MCF 10A (cell line): ENCODE measurements at regions not wholly inside any gene's neighbourhood (a gene's known extent, or its start where the extent isn't known, plus 50 kb on each side); places are given as distances from the start of the nearest gene placed in this dataset.

ENCODE experiments used
- BruUV-seq: library from RNA; stranded (reverse); fragments of 400-500 nt; replicated peaks from 2 replicates; lab custom pipeline; 2021; lab: Mats Ljungman, UMichigan
- CTCF ChIA-PET: fragments of 300-600 bp; sonication (Branson Sonifier 250); formaldehyde crosslinking; extraction: SDS; loops from one replicate; lab custom pipeline; 2021; ENCODE audit warnings: antibody characterized with exemption, inconsistent platforms; lab: Yijun Ruan, JAX
- POLR2A ChIA-PET: fragments of 300-600, 350-650 bp; sonication (Branson Sonifier 250); formaldehyde crosslinking; extraction: SDS; loops from one replicate; lab custom pipeline; 2020; ENCODE audit warnings: antibody characterized with exemption, inconsistent platforms; lab: Yijun Ruan, JAX
- DNase-seq: peaks from one replicate; pipeline ENCODE4 v3.0.0-alpha.2; 2018; ENCODE audit not compliant: unreplicated experiment
- H3K27ac Mint-ChIP-seq: one replicate; pipeline ENCODE4 v1.8.0; 2022; ENCODE audit warnings: mild to moderate bottlenecking, low read depth, mixed read lengths; ENCODE audit not compliant: unreplicated experiment
- H3K27me3 Mint-ChIP-seq: one replicate; pipeline ENCODE4 v1.8.0; 2022; ENCODE audit warnings: mixed read lengths; ENCODE audit not compliant: insufficient read depth, unreplicated experiment
- H3K36me3 Mint-ChIP-seq: one replicate; pipeline ENCODE4 v1.8.0; 2022; ENCODE audit warnings: mild to moderate bottlenecking, moderate library complexity, mixed read lengths; ENCODE audit not compliant: insufficient read depth, unreplicated experiment
- H3K4me1 Mint-ChIP-seq: one replicate; pipeline ENCODE4 v1.8.0; 2022; ENCODE audit warnings: mixed read lengths; ENCODE audit not compliant: insufficient read depth, unreplicated experiment
- H3K4me3 Mint-ChIP-seq: one replicate; pipeline ENCODE4 v1.8.0; 2022; ENCODE audit warnings: mild to moderate bottlenecking, moderate library complexity, mixed read lengths; ENCODE audit not compliant: unreplicated experiment
- H3K9me3 Mint-ChIP-seq: one replicate; pipeline ENCODE4 v1.8.0; 2022; ENCODE audit warnings: mixed read lengths; ENCODE audit not compliant: unreplicated experiment
- intact Hi-C: fragments of 100-400 bp; cut with micrococcal nuclease; formaldehyde crosslinking; loops from 2 replicates; pipeline ENCODE4 v1.14.1; 2022
- TF ChIP-seq, protein P1 (sequence below): fragments of 200-600 bp; IDR thresholded peaks from one replicate; pipeline ENCODE4 v1.8.0; 2022; ENCODE audit warnings: antibody characterized with exemption, mild to moderate bottlenecking; ENCODE audit not compliant: unreplicated experiment

DNA sequence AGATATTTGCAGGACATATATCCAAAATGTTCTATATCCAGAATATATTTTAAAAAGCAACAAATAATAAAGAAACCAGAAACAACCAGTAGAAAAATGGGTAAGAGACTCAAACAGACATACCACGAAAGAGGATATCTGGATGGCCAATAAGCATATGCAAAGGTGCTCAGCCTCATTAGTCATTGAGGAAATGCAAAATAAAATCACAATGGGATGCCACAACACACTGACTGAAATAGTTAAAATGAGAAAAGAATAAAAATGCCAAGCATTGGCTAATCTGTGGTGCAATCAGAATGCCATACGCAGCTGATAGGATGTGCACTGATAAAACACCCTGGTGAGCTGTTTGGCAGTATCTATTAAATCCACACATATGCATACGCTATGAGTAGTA is 265.8 kb upstream of the ANKH start:
- no peaks in the 10 kb centered on the region for H3K9me3 Mint-ChIP-seq
- ChIA-PET CTCF (no interaction called here), POLR2A (no interaction called here)
- BruUV-seq: no TSS peak
- no peak overlapping the region for H3K4me3 Mint-ChIP-seq
- TF ChIP-seq, protein P1, sequence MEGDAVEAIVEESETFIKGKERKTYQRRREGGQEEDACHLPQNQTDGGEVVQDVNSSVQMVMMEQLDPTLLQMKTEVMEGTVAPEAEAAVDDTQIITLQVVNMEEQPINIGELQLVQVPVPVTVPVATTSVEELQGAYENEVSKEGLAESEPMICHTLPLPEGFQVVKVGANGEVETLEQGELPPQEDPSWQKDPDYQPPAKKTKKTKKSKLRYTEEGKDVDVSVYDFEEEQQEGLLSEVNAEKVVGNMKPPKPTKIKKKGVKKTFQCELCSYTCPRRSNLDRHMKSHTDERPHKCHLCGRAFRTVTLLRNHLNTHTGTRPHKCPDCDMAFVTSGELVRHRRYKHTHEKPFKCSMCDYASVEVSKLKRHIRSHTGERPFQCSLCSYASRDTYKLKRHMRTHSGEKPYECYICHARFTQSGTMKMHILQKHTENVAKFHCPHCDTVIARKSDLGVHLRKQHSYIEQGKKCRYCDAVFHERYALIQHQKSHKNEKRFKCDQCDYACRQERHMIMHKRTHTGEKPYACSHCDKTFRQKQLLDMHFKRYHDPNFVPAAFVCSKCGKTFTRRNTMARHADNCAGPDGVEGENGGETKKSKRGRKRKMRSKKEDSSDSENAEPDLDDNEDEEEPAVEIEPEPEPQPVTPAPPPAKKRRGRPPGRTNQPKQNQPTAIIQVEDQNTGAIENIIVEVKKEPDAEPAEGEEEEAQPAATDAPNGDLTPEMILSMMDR: no peak
- peaks cover 40% of the 10 kb centered on the region for H3K27me3 Mint-ChIP-seq
- H3K4me1 Mint-ChIP-seq: no peaks in the 10 kb centered on the region
- intact Hi-C loops: no loop called here
- no peaks in the 10 kb centered on the region for H3K36me3 Mint-ChIP-seq
- no peak for DNase-seq
- no peak overlapping the region for H3K27ac Mint-ChIP-seq

DNA sequence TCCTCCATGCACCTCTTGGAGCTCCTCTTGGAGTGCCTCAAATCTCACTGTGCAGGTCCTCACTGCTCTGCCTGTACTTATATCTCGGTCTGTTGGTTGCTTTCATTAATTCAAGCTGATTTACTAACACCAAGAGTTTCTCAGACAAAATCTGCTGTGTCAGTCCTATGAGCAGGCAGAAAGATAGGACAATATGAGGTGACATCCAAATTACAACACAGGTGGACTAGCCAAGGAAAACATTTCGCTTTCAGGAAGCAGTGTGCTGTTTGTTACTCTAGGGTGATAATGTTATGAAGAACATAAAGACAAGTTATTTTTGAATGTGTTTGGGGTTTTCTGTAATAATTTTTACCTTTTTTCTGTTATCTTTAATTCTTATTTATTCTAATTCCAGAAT is 264.1 kb upstream of the ANKH start:
- BruUV-seq: no TSS peak
- TF ChIP-seq, protein P1: no peak
- Mint-ChIP-seq H3K36me3 (no peaks in the 10 kb centered on the region), H3K27me3 (peaks cover 34% of the 10 kb centered on the region), H3K4me1 (no peaks in the 10 kb centered on the region), H3K4me3 (no peak overlapping the region), H3K9me3 (no peaks in the 10 kb centered on the region), H3K27ac (no peak overlapping the region)
- CTCF ChIA-PET: interaction anchor here (0.7 kb wide), 1 partner anchor 20 kb away, joined by 3 read pairs; no protein-coding TSS in a partner anchor
- intact Hi-C loops: no loop called here
- POLR2A ChIA-PET: no interaction called here
- no peak for DNase-seq

DNA sequence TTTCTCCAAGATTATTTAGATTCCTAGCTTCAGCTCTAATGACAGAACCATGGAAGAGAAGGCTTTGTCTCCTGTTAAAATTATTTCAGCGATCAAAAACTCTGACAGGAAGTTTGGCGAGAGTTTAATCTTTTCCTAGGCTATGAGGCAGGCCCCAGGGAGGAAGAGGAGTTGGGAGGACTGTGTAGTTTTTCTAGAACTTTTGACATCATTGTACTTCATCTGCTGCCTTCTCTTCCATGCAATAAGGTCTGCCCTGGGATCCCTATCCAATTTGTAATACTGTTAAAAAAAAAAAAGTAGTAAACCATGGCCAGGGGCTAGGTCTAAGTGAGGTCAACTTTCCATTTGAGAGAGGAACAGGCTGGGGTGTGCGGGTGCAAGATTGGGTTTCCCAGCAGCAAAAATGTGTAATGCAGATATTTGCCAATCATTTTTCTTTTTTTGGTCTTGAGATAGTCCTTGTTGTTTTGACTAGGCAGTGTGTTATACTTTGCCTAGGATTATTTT is 261.9 kb upstream of the ANKH start:
- Mint-ChIP-seq H3K27ac (no peak overlapping the region), H3K27me3 (peaks cover 15% of the 10 kb centered on the region), H3K36me3 (no peaks in the 10 kb centered on the region), H3K4me3 (no peak overlapping the region), H3K9me3 (peaks cover 10% of the 10 kb centered on the region), H3K4me1 (no peaks in the 10 kb centered on the region)
- no TSS peak for BruUV-seq
- TF ChIP-seq, protein P1: no peak
- no peak for DNase-seq
- intact Hi-C loops: no loop called here
- POLR2A ChIA-PET: no interaction called here
- CTCF ChIA-PET: interaction anchor here (0.6 kb wide), 1 partner anchor 246 kb away, joined by 4 read pairs; no protein-coding TSS in a partner anchor

DNA sequence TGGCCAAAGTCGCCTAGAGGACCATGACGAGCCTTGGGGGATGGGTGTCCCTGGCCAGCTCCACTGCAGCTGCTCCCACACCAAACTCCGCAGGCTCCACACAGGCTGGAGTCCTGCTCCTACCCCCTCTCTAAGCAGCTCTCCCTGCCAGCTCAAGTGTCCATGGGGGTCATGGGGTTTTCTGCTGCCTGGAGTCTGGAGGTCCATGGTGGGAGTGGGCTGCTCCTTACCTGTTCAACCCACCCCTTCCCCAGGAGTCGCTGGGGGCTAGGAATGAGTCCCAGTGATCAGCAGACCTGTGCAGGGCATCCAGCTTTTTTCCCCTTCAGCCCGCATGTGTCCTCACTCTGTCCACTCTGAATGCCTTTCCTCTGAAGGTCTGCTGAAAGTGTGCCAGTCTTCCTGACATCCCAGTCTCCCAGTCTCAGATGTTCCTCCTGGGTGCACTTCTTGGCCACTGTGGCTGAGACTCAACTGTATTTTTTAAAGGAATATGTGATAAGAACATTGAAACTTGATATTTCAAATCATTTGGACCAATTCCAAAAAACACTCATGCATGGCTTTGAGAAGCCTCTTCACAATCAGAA is 261.3 kb upstream of the ANKH start:
- no peaks in the 10 kb centered on the region for H3K4me1 Mint-ChIP-seq
- CTCF ChIA-PET: interaction anchor here (0.7 kb wide), 1 partner anchor 29 kb away, joined by 3 read pairs; no protein-coding TSS in a partner anchor
- H3K36me3 Mint-ChIP-seq: no peaks in the 10 kb centered on the region

More for the DNA sequence above, 261.3 kb upstream of the ANKH start:
- H3K27ac Mint-ChIP-seq: no peak overlapping the region
- peaks cover 16% of the 10 kb centered on the region for H3K9me3 Mint-ChIP-seq
- TF ChIP-seq, protein P1: no peak
- POLR2A ChIA-PET: interaction anchor here (0.6 kb wide), 1 partner anchor 190 kb away, joined by 3 read pairs; no protein-coding TSS in a partner anchor
- no peak for DNase-seq
- H3K27me3 Mint-ChIP-seq: peaks cover 15% of the 10 kb centered on the region
- no TSS peak for BruUV-seq
- intact Hi-C loops: no loop called here
- no peak overlapping the region for H3K4me3 Mint-ChIP-seq
